ENCODE measurements at regions not wholly inside any gene's neighbourhood (a gene's known extent, or its start where the extent isn't known, plus 50 kb on each side); places are given as distances from the start of the nearest gene placed in this dataset.

DNA sequence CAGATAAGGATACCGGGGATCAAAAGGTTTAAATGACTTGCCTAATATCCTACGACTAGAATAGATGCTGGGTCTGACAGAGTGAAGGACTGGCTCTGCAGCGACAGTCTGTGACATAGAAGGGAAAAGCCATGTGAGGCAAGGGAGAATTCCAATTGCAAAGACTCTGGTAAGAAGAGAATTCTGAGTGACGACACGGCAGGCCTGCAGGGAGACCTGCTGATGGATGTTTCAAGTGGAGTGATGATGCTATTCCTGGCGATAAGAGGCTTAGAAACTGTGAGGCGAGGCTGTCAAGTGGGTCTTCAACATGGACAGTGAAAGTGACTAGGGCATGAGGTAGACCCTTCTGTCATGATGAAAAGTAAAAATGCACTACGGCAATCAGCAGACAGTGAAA is 176.6 kb upstream of the PBX1 start:
- TF ChIP-seq POLR2A (IDR thresholded peaks at IDR 0.05): no peak
- TF ChIP-seq, protein P1, sequence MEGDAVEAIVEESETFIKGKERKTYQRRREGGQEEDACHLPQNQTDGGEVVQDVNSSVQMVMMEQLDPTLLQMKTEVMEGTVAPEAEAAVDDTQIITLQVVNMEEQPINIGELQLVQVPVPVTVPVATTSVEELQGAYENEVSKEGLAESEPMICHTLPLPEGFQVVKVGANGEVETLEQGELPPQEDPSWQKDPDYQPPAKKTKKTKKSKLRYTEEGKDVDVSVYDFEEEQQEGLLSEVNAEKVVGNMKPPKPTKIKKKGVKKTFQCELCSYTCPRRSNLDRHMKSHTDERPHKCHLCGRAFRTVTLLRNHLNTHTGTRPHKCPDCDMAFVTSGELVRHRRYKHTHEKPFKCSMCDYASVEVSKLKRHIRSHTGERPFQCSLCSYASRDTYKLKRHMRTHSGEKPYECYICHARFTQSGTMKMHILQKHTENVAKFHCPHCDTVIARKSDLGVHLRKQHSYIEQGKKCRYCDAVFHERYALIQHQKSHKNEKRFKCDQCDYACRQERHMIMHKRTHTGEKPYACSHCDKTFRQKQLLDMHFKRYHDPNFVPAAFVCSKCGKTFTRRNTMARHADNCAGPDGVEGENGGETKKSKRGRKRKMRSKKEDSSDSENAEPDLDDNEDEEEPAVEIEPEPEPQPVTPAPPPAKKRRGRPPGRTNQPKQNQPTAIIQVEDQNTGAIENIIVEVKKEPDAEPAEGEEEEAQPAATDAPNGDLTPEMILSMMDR (IDR thresholded peaks at IDR 0.05): no peak

Measured in testis (tissue), 2 donors.